HG02884 (cell line): ENCODE measurements at regions not wholly inside any gene's neighbourhood (a gene's known extent, or its start where the extent isn't known, plus 50 kb on each side); places are given as distances from the start of the nearest gene placed in this dataset.

Source experiments
- ATAC-seq: cut with Tn5 transposase; IDR thresholded peaks from one replicate; pipeline ENCODE4 v1.9.1; 2021; ENCODE audit warnings: mild to moderate bottlenecking, moderate library complexity; ENCODE audit not compliant: unreplicated experiment

- ATAC-seq: no peak
Measured at GRCh38 chr15:47266566-47266965, 450.7 kb upstream of the SEMA6D start.

DNA sequence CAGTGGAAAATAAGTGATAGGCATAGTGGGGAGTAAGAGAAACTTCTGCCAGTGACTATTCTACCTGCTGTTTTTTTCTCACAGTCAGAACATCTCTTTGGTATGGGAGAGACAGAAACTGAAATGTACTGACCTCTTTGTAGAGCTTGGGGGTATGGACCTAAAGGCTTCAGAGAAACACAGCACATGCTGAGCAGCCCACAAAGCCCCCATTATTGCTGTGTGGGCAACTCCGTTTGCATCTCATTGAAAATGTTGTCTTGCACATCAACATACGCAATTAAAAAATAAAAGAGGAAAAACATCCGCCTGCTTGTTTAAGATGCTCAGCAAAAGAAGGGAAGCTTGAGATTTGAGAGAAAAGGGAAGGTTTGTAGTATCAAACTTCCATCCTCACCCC, 443.4 kb upstream of the SEMA6D start:
- ATAC-seq: no peak

GRCh38 chr15:47283246-47283645, 434.1 kb upstream of the SEMA6D start:
- ATAC-seq: no peak

DNA sequence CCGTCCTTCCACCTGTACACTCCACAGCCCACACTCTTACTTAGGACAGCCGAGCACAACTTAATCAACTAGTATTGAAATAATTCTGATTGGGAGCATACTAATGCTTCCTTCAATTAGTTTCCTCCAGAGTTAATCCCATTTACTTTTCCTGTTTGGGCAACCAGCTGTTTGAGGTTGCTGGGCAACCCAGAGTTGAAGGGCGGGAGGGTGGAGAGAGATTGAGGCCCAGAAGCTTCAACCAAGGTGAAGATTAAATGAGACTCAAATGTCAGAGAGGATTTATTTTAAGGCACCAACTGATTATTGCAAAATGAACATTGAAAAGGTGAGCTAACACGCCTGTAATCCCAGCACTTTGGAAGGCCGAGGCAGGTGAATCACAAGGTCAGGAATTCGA, 428.5 kb upstream of the SEMA6D start:
- ATAC-seq: no peak

DNA sequence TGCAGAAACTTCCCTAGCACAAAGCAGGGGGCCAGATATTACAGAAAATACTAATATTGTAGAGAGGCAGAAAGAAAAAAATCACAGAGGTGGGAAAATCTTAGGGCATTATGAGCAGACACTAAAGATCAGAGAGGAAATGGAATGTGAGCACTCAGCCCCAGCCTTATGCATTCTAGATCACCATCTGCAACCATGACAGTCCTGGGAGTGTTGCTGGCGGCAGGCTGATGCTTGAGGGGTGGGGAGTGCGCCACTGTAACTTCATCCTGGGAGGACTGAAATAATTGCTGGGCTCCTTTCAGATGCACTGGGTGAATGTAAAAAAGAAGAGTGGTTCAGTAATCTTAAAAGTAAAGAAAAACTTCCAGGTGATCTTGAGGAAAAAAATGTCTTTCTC, 427.6 kb upstream of the SEMA6D start:
- no peak for ATAC-seq

DNA sequence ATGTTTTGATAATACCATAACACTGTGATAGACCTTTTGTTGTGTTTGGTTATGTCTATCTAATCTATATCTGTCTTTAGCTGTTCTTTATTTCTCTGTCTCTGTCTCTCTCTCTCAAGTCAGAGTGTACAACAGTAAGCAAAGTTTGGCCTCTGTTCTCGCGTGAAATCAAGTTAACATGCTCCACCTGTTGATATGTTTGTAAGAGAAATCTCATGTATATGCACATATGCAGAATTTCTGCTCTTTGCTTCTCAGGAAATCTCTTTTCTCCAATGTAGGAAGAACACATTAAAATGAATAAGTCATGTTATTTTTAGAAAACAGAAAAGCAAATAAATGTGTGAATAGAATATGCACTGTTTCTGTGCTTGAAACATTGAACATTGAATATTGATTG, 425.5 kb upstream of the SEMA6D start:
- ATAC-seq: no peak

- no peak for ATAC-seq
Measured at GRCh38 chr15:47292638-47293190, 424.6 kb upstream of the SEMA6D start.

DNA sequence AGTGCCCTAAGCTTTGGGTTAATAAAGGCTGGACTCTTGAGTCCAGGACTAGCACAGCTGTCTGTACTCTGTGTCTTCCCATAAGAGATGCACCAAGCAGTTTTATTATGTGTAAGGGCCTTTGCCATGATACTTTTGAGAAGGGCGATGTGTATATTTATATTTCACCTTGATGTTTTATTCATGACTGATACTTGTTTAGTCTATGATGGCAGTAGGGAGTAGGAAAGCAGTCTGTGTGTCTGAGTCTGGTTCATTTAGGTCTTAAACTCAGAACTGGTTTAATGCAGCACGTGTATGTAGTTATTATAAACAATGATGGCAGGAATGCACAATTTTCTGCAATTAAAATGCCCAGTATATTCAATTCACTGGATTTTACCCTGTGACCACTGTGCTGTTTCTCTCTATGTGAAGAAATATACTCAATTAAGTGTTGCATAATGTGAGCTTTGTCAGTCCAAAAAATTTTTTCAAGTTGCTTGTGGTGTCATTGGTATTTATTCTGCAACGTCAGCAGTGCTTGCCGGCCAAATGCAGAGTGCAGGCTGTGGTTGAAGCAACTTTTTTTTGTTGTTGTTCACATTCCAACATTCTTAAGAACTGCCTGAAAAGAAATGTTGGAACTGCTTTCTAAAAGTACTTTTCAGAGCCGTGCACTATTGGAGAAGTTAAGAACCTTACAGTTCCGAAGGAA, 423.7 kb upstream of the SEMA6D start:
- no peak for ATAC-seq

DNA sequence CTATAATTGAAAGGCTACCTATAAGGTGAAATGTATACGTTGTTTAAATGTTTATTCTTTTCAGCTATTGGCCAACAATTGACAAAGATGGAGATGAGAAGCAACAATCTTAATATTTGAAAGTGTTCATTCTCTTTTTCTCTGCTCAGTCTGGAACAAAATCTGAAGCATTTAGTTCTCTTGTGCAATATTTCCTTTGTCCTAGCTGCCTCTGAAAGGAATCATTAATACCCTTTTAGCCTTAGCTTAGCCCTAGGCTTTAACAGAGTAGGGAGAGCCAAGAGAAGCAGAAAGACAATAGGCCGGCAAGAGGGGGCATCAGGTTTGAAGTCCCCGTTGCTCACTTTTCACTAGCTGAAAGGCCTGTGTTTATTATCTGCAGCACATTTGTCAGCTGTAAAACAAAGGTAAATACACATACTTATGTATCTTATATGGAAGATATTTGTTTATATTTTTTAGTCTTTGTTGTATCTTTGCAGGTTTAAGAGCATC, 422.5 kb upstream of the SEMA6D start:
- no peak for ATAC-seq

GRCh38 chr15:47296881-47297280, 420.4 kb upstream of the SEMA6D start:
- ATAC-seq: no peak

GRCh38 chr15:47299846-47300434, 417.4 kb upstream of the SEMA6D start:
- no peak for ATAC-seq

- no peak for ATAC-seq
Measured at GRCh38 chr15:47300596-47300995, 416.7 kb upstream of the SEMA6D start.

DNA sequence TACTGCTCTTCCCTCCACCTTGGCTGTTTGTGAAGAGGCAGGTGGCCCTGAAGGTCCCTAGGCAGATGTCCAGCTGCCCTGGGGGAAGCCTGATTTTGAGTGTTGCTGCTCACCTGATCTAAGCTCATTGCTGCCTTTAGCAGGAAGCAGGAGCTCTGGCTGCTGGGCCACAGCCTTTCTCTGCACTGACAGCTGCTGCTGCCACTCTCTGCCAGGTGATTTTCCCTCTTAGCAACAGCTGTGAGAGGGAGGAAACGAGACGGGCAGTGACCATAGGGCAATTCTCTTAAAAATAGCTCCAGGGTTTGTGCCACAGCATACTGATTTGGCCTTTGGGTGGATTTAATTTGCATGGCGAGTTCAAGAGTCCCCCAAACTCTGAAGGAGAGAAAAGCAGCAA, 415.8 kb upstream of the SEMA6D start:
- no peak for ATAC-seq

DNA sequence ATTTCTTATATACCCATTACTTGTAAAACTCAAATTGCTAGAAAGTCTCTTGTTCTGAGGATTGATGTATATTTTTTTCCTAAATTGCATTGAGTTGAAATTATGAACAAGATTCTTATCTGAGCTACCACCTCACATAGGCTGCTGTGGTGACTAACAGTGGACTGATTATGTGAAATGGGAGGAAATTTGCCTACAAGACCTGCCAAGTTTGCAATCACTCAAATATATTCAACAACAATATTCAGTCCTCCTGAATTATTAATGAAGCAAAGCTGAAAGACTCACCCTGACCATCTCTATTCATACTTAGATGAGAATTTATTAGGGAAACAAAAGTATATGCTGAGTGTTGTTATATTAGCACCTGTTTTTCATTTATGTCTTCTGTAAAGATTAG, 412.6 kb upstream of the SEMA6D start:
- no peak for ATAC-seq

GRCh38 chr15:47312161-47312560, 405.1 kb upstream of the SEMA6D start:
- ATAC-seq: no peak

DNA sequence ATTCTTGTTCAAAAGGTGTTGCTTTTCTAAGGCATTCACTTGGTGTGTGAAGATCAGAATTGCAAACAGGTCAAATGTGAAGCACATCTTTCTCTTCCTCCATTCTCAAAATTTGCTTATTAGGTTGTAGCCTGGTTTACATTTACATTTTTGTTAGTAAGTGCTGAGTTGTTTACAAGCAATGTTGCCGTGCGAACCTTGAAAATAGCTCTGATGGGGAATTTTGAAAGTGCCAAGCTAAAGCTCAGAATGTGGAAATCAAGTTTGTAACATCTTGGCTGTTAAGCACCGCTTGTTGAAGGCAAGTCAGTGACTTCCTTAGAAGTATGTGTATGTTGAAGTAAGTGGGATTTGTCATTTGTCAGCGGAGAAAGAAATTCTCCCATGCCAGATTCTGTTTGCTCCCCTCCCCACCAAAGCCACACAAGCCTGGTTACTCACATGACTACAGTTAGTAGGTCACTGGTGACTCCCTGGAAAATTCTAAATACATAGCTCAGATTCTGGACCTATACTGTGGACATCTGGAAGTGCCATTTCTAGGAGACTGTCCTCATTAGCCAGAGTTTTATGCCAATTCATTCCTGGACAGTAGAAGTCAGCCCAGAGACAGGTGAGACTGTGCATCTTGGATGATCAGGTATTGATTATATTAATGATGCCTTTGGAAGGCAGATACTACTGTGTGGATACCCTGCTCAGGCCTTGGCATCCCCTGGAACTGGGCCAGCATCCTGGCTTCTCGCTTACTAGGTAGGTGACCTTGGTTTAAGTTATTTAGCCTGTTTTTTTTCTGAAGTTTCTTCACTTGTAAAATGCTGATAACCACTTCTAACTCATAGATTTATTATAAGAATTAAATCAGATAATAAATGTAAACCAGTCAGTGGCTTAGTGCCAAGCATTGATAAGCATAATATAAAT, 390.6 kb upstream of the SEMA6D start:
- no peak for ATAC-seq

DNA sequence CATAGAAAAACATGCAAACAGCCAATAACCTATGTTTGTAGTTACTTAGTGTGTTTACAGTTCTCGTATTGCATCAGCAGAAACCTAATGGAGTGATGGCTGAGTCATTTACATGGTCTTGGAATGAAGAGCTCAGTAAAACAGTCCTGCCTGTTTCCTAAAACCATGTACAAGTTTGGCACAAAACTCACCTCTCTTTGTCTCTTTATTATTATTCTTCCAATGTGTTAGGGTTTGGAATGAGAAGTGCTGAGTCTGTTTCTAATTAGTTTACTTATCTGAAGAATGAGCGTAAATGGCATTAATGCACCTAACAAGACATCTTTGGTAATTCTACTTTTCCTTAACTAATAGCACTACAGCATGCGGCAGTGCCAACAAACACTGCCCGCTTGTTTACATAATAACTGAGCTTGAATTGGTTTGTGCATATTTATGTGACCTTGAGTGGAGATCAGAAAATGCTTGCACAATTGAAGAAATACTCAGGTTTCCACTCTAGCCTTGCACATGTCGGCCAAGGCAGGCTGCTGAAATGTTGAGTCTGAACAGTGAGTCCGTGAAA, 385.4 kb upstream of the SEMA6D start:
- ATAC-seq: no peak

DNA sequence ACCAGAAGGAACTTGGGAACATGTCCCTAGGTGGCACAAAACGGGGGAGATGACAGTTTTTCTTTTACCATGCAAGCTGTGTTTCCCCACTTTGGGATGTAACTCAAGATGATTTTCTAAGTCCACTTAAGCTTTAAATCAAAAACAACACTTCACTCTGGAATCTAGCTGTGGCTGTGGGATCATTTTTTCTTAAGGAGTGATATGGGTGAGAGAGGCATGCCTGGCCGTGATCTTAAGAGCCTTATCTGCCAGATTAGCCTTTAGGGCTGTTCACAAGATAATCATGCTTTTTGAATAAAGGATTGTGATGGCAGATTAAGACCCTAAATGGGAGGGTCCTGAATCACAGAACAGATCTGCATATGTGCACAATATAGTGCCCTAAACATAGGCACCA, 384.8 kb upstream of the SEMA6D start:
- ATAC-seq: no peak

GRCh38 chr15:47333734-47334133, 383.6 kb upstream of the SEMA6D start:
- no peak for ATAC-seq

- ATAC-seq: no peak
Measured at GRCh38 chr15:47334805-47335535, 382.3 kb upstream of the SEMA6D start.
